Heart left ventricle (tissue), 13 donors: ENCODE measurements at regions not wholly inside any gene's neighbourhood (a gene's known extent, or its start where the extent isn't known, plus 50 kb on each side); places are given as distances from the start of the nearest gene placed in this dataset.

Source experiments
- POLR2A ChIP-seq, 2 donors: fragments of 450-650 bp; IDR thresholded peaks; one replicate each; pipeline ENCODE4 v1.6.1; 2017; ENCODE audit warnings: antibody characterized with exemption in 2 of 2, mild to moderate bottlenecking in 2 of 2, moderate library complexity in 2 of 2
- TF ChIP-seq, protein P1 (sequence below), 12 donors: fragments of 200-600 bp; sonication (generic) in 4 of 12; IDR thresholded peaks; one replicate each; pipeline versions ENCODE4 v1.5.0 to v1.8.0; 2018 to 2022; ENCODE audit warnings: antibody characterized with exemption in 12 of 12, mild to moderate bottlenecking in 5 of 12
- donor health status: ischemic (EF 13 %, LVEDD 7.1; RV severe dilation, severe dysfunction).
- donor health status: DM: no; HTN: yes; CAD: no.
- donor health status: DM: no; HTN: no; CAD: no.
- donor health status: ischemic (EF 25% LVEDD 6.9; RV normal size, moderate dysfunction).
- donor health status: ischemic (EF 25% LVEDD 5.7; RV mildly dilated, moderate dysfunction).
- donor health status: ischemic (EF 35%, LVEDD 5.7; RV mildly dilated, moderate dysfunction).
- donor health status: nonischemic (EF 11% LVEDD 7.7; RV severe dilation, severe dysfunction).
- donor health status: DM: yes; HTN: yes; CAD: no.
- donor health status: PGD.
- donor health status: ischemic (EF 29% LVEDD 5.4; RV normal size, mild dysfunction).
- donor health status: nonischemic (EF 23%, LVEDD 6.1; RV moderate dilation, normal function).

DNA sequence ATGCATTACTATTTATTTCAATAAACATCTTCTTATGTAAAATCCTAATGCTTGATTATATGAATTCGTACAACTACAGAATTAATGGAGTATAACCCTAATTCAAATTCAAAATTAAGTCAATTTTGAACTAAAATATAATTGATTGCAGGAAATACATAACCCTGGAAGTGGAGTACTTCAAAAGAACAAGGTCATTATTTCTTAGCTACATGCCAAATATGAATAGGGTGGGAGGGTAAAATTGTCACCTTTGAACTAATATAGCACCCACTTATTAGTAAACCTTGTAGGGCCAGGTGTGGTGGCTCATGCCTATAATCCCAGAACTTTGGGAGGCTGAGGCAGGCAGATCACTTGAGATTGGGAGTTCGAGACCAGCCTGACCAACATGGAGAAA, 895.4 kb upstream of the ACVR2A start:
- TF ChIP-seq, protein P1, sequence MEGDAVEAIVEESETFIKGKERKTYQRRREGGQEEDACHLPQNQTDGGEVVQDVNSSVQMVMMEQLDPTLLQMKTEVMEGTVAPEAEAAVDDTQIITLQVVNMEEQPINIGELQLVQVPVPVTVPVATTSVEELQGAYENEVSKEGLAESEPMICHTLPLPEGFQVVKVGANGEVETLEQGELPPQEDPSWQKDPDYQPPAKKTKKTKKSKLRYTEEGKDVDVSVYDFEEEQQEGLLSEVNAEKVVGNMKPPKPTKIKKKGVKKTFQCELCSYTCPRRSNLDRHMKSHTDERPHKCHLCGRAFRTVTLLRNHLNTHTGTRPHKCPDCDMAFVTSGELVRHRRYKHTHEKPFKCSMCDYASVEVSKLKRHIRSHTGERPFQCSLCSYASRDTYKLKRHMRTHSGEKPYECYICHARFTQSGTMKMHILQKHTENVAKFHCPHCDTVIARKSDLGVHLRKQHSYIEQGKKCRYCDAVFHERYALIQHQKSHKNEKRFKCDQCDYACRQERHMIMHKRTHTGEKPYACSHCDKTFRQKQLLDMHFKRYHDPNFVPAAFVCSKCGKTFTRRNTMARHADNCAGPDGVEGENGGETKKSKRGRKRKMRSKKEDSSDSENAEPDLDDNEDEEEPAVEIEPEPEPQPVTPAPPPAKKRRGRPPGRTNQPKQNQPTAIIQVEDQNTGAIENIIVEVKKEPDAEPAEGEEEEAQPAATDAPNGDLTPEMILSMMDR (IDR thresholded peaks at IDR 0.05) = no peak
- TF ChIP-seq POLR2A (IDR thresholded peaks at IDR 0.05) = no peak
